ENCODE measurements at regions not wholly inside any gene's neighbourhood (a gene's known extent, or its start where the extent isn't known, plus 50 kb on each side); places are given as distances from the start of the nearest gene placed in this dataset.
"Not testable (repeated sequence)": the region's sequence is repeated elsewhere in the genome, so short reads cannot be mapped to it uniquely, and the experiment has no call there.

DNA sequence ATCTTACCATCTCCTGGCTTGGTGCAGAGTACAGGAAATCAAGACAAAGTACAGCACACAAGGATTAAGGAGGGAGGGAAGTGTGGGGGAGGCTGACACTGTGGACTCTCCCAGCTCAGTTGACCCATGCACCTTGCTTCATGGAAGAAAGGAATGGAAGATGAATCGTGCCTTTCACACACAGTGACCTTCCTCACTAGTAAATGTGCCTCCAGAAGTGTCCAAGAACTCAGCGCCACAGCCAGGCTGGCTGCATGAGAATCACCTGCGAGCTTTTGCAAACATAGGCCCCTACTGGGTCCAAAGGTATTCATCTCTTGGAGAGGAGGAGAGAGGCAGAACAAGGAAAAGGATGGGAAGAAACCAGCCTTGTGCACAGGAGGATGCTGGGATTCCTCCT, 65.5 kb downstream of the UNC93B1 start:
- TF ChIP-seq, protein P1, sequence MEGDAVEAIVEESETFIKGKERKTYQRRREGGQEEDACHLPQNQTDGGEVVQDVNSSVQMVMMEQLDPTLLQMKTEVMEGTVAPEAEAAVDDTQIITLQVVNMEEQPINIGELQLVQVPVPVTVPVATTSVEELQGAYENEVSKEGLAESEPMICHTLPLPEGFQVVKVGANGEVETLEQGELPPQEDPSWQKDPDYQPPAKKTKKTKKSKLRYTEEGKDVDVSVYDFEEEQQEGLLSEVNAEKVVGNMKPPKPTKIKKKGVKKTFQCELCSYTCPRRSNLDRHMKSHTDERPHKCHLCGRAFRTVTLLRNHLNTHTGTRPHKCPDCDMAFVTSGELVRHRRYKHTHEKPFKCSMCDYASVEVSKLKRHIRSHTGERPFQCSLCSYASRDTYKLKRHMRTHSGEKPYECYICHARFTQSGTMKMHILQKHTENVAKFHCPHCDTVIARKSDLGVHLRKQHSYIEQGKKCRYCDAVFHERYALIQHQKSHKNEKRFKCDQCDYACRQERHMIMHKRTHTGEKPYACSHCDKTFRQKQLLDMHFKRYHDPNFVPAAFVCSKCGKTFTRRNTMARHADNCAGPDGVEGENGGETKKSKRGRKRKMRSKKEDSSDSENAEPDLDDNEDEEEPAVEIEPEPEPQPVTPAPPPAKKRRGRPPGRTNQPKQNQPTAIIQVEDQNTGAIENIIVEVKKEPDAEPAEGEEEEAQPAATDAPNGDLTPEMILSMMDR (IDR thresholded peaks at IDR 0.05) = not testable (repeated sequence)
- not testable (repeated sequence) for TF ChIP-seq ZFX (IDR thresholded peaks at IDR 0.05; ENCODE audit: borderline replicate concordance)

Data from 22Rv1 (cell line).